GM12878 (cell line): ENCODE measurements at regions not wholly inside any gene's neighbourhood (a gene's known extent, or its start where the extent isn't known, plus 50 kb on each side); places are given as distances from the start of the nearest gene placed in this dataset.
A peak's percentile ranks its signal among the peaks of the same experiment; 100 is the strongest.

Experiments
- ASH2L ChIP-seq: fragments of 300-600, 200-600 bp; sonication (generic); IDR thresholded peaks from 2 replicates; pipeline ENCODE4 v1.6.1; 2017; ENCODE audit warnings: low read depth, mild to moderate bottlenecking, borderline replicate concordance
- BMI1 ChIP-seq: fragments of 450-650 bp; IDR thresholded peaks from 2 replicates; pipeline ENCODE4 v1.6.1; 2016; ENCODE audit warnings: mild to moderate bottlenecking, moderate library complexity, borderline replicate concordance
- BRCA1 ChIP-seq: IDR thresholded peaks from 2 replicates; pipeline ENCODE4 v1.6.1; 2011; ENCODE audit warnings: low read depth, low read length, improper control_type of control experiment
- CBFB ChIP-seq: IDR thresholded peaks from 2 replicates; pipeline ENCODE4 v1.6.1; 2016; ENCODE audit warnings: antibody characterized with exemption, low read depth
- CHD1 ChIP-seq: IDR thresholded peaks from 2 replicates; pipeline ENCODE4 v1.6.1; 2012; ENCODE audit warnings: low read depth, low read length, improper control_type of control experiment
- CREB1 ChIP-seq: IDR thresholded peaks from 2 replicates; pipeline ENCODE4 v1.6.1; 2012; ENCODE audit warnings: low read depth, mild to moderate bottlenecking, inconsistent platforms
- EZH2 ChIP-seq: IDR thresholded peaks from 2 replicates; pipeline ENCODE4 v1.6.1; 2012; ENCODE audit warnings: low read depth, mild to moderate bottlenecking, control low read depth, inconsistent platforms, low read length, borderline replicate concordance; ENCODE audit not compliant: control insufficient read depth
- FOXK2 ChIP-seq: fragments of 450-650 bp; IDR thresholded peaks from 2 replicates; pipeline ENCODE4 v1.6.1; 2017; ENCODE audit warnings: mild to moderate bottlenecking, moderate library complexity
- IKZF1 ChIP-seq: fragments of 450-650 bp; conservative IDR thresholded peaks from 2 replicates; pipeline ENCODE4 v1.6.1; 2017; ENCODE audit warnings: antibody characterized with exemption, mild to moderate bottlenecking
- JUND ChIP-seq: IDR thresholded peaks from 2 replicates; pipeline ENCODE4 v1.6.1; 2012; ENCODE audit warnings: low read depth, mild to moderate bottlenecking, low read length, improper control_type of control experiment, moderate library complexity
- KDM1A ChIP-seq: fragments of 200-600 bp; sonication (generic); IDR thresholded peaks from 2 replicates; pipeline ENCODE4 v1.6.1; 2016; ENCODE audit warnings: borderline replicate concordance
- KLF5 ChIP-seq: fragments of 450-650 bp; IDR thresholded peaks from 2 replicates; pipeline ENCODE4 v1.6.1; 2014; ENCODE audit warnings: mild to moderate bottlenecking; ENCODE audit not compliant: partially characterized antibody
- MEF2B ChIP-seq: fragments of 450-650 bp; IDR thresholded peaks from 2 replicates; pipeline ENCODE4 v1.6.1; 2018; ENCODE audit warnings: mild to moderate bottlenecking, moderate library complexity; ENCODE audit not compliant: partially characterized antibody, poor library complexity, severe bottlenecking
- NR2C1 ChIP-seq: fragments of 450-650 bp; IDR thresholded peaks from 2 replicates; pipeline ENCODE4 v1.6.1; 2017; ENCODE audit warnings: antibody characterized with exemption, mild to moderate bottlenecking, moderate library complexity
- NR2C2 ChIP-seq: IDR thresholded peaks from 2 replicates; pipeline ENCODE4 v1.6.1; 2011; ENCODE audit warnings: borderline replicate concordance, low read depth; ENCODE audit not compliant: control insufficient read depth, insufficient read length
- NR2F1 ChIP-seq: fragments of 450-650 bp; conservative IDR thresholded peaks from 2 replicates; pipeline ENCODE4 v1.6.1; 2017; ENCODE audit warnings: mild to moderate bottlenecking
- POLR2AphosphoS2 ChIP-seq: IDR thresholded peaks from 2 replicates; pipeline ENCODE4 v1.6.1; 2011; ENCODE audit warnings: low read depth, mild to moderate bottlenecking, low read length, improper control_type of control experiment, moderate library complexity
- RB1 ChIP-seq: fragments of 450-650 bp; formaldehyde crosslinking; IDR thresholded peaks from 2 replicates; pipeline ENCODE4 v1.6.1; 2017; ENCODE audit warnings: mild to moderate bottlenecking, borderline replicate concordance
- SMAD1 ChIP-seq: fragments of 450-650 bp; IDR thresholded peaks from 2 replicates; pipeline ENCODE4 v1.6.1; 2018; ENCODE audit warnings: mild to moderate bottlenecking, low read depth; ENCODE audit not compliant: partially characterized antibody
- SMC3 ChIP-seq: IDR thresholded peaks from 2 replicates; pipeline ENCODE4 v1.6.1; 2011; ENCODE audit warnings: low read length, improper control_type of control experiment, borderline replicate concordance
- SREBF1 ChIP-seq: IDR thresholded peaks from 2 replicates; pipeline ENCODE4 v1.6.1; 2012; ENCODE audit warnings: mild to moderate bottlenecking, low read length
- SREBF2 ChIP-seq: IDR thresholded peaks from 2 replicates; pipeline ENCODE4 v1.6.1; 2012; ENCODE audit warnings: mild to moderate bottlenecking, low read length
- ZSCAN29 ChIP-seq: fragments of 450-650 bp; IDR thresholded peaks from 2 replicates; pipeline ENCODE4 v1.6.1; 2017; ENCODE audit warnings: mild to moderate bottlenecking, moderate library complexity
- ZZZ3 ChIP-seq: IDR thresholded peaks from 2 replicates; pipeline ENCODE4 v1.6.1; 2011; ENCODE audit warnings: low read depth; ENCODE audit not compliant: control insufficient read depth, insufficient read length
- TF ChIP-seq, protein P1 (sequence below): fragments of 450-650 bp; IDR thresholded peaks from 2 replicates; pipeline ENCODE4 v1.6.1; 2017; ENCODE audit warnings: mild to moderate bottlenecking
- TF ChIP-seq, protein P2 (sequence below): IDR thresholded peaks from 2 replicates; pipeline ENCODE4 v1.6.1; 2011; ENCODE audit warnings: low read depth, mild to moderate bottlenecking, low read length, moderate library complexity, borderline replicate concordance; ENCODE audit errors: extremely low read depth
- TF ChIP-seq, protein P3 (sequence below): IDR thresholded peaks from 2 replicates; pipeline ENCODE4 v1.6.1; 2011; ENCODE audit warnings: mild to moderate bottlenecking, low read depth, low read length, moderate library complexity; ENCODE audit not compliant: insufficient replicate concordance
- TF ChIP-seq, protein P4 (sequence below): fragments of 450-650 bp; conservative IDR thresholded peaks from 2 replicates; pipeline ENCODE4 v1.6.1; 2017; ENCODE audit warnings: mild to moderate bottlenecking, moderate library complexity

DNA sequence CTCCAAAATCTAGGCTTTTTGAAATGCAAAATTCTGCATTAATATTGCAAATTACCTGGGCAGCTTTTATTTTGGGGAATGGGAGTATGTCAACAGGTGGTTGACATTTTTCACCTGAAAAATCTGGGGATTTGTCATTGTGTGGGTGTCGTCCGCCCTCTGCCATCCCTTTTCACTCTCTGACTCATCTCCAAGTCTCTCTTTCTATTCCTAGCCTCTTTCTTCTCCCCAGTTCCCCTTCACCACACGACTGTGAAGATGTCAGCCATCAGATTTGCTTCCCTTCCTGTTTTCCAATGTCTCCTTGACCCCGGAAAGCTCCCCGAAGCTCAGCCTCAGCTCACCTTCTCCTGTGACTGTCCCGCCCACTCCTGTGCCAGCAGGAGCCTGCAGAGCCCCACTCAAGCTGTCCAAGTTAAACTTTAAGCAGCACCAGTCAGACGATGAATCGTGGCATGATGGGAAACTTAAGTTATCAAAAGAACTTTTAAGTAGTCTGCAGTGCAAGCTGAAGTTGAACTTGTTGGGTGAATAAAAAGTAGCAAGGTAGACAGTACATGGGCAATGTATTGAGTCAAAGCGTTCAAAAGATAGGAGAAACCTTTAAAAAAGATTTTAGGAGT, 590.2 kb downstream of the VRK1 start (continued):
- peak; percentile 31; the same call in 1 of the 2 replicates for TF ChIP-seq CBFB
- no peak for TF ChIP-seq CREB1
- TF ChIP-seq, protein P1, sequence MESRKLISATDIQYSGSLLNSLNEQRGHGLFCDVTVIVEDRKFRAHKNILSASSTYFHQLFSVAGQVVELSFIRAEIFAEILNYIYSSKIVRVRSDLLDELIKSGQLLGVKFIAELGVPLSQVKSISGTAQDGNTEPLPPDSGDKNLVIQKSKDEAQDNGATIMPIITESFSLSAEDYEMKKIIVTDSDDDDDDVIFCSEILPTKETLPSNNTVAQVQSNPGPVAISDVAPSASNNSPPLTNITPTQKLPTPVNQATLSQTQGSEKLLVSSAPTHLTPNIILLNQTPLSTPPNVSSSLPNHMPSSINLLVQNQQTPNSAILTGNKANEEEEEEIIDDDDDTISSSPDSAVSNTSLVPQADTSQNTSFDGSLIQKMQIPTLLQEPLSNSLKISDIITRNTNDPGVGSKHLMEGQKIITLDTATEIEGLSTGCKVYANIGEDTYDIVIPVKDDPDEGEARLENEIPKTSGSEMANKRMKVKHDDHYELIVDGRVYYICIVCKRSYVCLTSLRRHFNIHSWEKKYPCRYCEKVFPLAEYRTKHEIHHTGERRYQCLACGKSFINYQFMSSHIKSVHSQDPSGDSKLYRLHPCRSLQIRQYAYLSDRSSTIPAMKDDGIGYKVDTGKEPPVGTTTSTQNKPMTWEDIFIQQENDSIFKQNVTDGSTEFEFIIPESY: no peak
- TF ChIP-seq CHD1: no peak
- peak; percentile 92 for TF ChIP-seq IKZF1
- TF ChIP-seq BRCA1: no peak
- TF ChIP-seq POLR2AphosphoS2: no peak
- no peak for TF ChIP-seq SREBF2
- TF ChIP-seq NR2C1: no peak
- TF ChIP-seq RB1: no peak
- no peak for TF ChIP-seq ASH2L
- no peak for TF ChIP-seq SREBF1
- TF ChIP-seq SMC3: no peak
- TF ChIP-seq, protein P2, sequence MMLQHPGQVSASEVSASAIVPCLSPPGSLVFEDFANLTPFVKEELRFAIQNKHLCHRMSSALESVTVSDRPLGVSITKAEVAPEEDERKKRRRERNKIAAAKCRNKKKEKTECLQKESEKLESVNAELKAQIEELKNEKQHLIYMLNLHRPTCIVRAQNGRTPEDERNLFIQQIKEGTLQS: no peak
- TF ChIP-seq KLF5: no peak
- no peak for TF ChIP-seq SMAD1
- no peak for TF ChIP-seq NR2C2
- no peak for TF ChIP-seq JUND
- no peak for TF ChIP-seq KDM1A
- TF ChIP-seq BMI1: no peak
- TF ChIP-seq NR2F1: peak; percentile 44; the same call in 1 of the 2 replicates
- TF ChIP-seq ZZZ3: no peak
- TF ChIP-seq FOXK2: no peak
- TF ChIP-seq, protein P3, sequence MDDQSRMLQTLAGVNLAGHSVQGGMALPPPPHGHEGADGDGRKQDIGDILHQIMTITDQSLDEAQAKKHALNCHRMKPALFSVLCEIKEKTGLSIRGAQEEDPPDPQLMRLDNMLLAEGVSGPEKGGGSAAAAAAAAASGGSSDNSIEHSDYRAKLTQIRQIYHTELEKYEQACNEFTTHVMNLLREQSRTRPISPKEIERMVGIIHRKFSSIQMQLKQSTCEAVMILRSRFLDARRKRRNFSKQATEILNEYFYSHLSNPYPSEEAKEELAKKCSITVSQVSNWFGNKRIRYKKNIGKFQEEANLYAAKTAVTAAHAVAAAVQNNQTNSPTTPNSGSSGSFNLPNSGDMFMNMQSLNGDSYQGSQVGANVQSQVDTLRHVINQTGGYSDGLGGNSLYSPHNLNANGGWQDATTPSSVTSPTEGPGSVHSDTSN: no peak
- no peak for TF ChIP-seq ZSCAN29
- peak; percentile 64 for TF ChIP-seq MEF2B
- TF ChIP-seq, protein P4, sequence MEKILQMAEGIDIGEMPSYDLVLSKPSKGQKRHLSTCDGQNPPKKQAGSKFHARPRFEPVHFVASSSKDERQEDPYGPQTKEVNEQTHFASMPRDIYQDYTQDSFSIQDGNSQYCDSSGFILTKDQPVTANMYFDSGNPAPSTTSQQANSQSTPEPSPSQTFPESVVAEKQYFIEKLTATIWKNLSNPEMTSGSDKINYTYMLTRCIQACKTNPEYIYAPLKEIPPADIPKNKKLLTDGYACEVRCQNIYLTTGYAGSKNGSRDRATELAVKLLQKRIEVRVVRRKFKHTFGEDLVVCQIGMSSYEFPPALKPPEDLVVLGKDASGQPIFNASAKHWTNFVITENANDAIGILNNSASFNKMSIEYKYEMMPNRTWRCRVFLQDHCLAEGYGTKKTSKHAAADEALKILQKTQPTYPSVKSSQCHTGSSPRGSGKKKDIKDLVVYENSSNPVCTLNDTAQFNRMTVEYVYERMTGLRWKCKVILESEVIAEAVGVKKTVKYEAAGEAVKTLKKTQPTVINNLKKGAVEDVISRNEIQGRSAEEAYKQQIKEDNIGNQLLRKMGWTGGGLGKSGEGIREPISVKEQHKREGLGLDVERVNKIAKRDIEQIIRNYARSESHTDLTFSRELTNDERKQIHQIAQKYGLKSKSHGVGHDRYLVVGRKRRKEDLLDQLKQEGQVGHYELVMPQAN: 0 out of 2 replicates have a peak, but pooled peaks have one; percentile 8
- TF ChIP-seq EZH2: no peak
